SK-N-MC (cell line): ENCODE measurements at regions not wholly inside any gene's neighbourhood (a gene's known extent, or its start where the extent isn't known, plus 50 kb on each side); places are given as distances from the start of the nearest gene placed in this dataset.
"Not testable (repeated sequence)": the region's sequence is repeated elsewhere in the genome, so short reads cannot be mapped to it uniquely, and the experiment has no call there.

Experiments
- DNase-seq: peaks from one replicate; pipeline ENCODE4 v3.0.0-alpha.2; 2011; ENCODE audit warnings: low read depth, low spot score
- H3K27ac ChIP-seq: fragments of 200-600 bp; sonication (generic); 2 replicates; pipeline ENCODE4 v1.5.1; 2016; ENCODE audit warnings: mixed run types
- H3K36me3 ChIP-seq: fragments of 200-600 bp; sonication (generic); 2 replicates; pipeline ENCODE4 v1.6.1; 2017; ENCODE audit warnings: antibody characterized with exemption, low read length, mixed read lengths; ENCODE audit not compliant: insufficient read depth
- H3K4me3 ChIP-seq: fragments of 200-600 bp; sonication (generic); 2 replicates; pipeline ENCODE4 v1.5.1; 2016
- H3K9ac ChIP-seq: fragments of 200-600 bp; sonication (generic); 2 replicates; pipeline ENCODE4 v1.8.0; 2017; ENCODE audit warnings: mixed run types, mixed read lengths; ENCODE audit not compliant: insufficient read length
- H3K9me3 ChIP-seq: fragments of 200-600 bp; sonication (generic); 2 replicates; pipeline ENCODE4 v1.6.1; 2017; ENCODE audit warnings: low read depth, mild to moderate bottlenecking, antibody characterized with exemption, low read length, moderate library complexity, mixed read lengths
- EZH2 ChIP-seq: fragments of 200-600 bp; sonication (generic); IDR thresholded peaks from one replicate; pipeline ENCODE4 v1.6.1; 2017; ENCODE audit warnings: antibody characterized with exemption
- FOXP2 ChIP-seq: optimal IDR thresholded peaks from 2 replicates; pipeline ENCODE3; 2011; ENCODE audit warnings: mild to moderate bottlenecking, moderate library complexity; ENCODE audit not compliant: insufficient read depth; ENCODE audit errors: extremely low read length, control extremely low read depth
- POLR2AphosphoS5 ChIP-seq: IDR thresholded peaks from 2 replicates; pipeline ENCODE4 v1.6.1; 2012; ENCODE audit warnings: mild to moderate bottlenecking, low read depth, low read length, borderline replicate concordance

GRCh38 chr6:14472986-14473337 lies 355.4 kb downstream of the CD83 start:
- H3K4me3 ChIP-seq: no peak overlapping the region
- no peak for DNase-seq
- no peak overlapping the region for H3K9ac ChIP-seq
- no peaks in the 10 kb centered on the region for H3K36me3 ChIP-seq
- no peak overlapping the region for H3K27ac ChIP-seq
- H3K9me3 ChIP-seq: no peaks in the 10 kb centered on the region
- no peak for TF ChIP-seq FOXP2
- no peak for TF ChIP-seq EZH2
- TF ChIP-seq POLR2AphosphoS5: no peak

DNA sequence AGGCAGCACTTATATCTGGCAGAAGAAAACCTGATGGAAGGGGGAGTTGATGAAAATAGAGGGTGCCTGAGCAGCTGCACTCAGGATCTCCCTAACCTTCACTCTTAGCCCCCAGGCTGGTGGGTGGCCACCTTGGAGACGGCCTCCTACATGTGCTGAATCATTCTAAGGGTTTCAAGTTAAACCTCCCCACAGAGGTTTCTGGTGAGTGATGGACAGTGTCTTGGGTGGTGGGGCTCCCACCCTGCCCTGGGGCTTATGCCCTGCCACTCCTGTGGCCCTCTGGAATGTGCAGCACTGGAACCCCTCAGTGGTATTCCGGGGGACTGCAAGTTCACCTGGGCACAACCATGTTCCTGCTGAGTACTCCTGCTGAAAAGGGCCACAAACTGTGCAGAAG lies 357.2 kb downstream of the CD83 start:
- H3K27ac ChIP-seq: no peak overlapping the region
- no peak overlapping the region for H3K9ac ChIP-seq

GRCh38 chr6:14475306-14475705 lies 357.7 kb downstream of the CD83 start:
- H3K36me3 ChIP-seq: no peaks in the 10 kb centered on the region
- no peak overlapping the region for H3K9ac ChIP-seq
- H3K4me3 ChIP-seq: no peak overlapping the region
- no peak overlapping the region for H3K27ac ChIP-seq
- no peak for TF ChIP-seq POLR2AphosphoS5
- no peak for TF ChIP-seq EZH2
- TF ChIP-seq FOXP2: no peak
- no peaks in the 10 kb centered on the region for H3K9me3 ChIP-seq
- DNase-seq: no peak

More for the DNA sequence above, 357.2 kb downstream of the CD83 start:
- no peak for TF ChIP-seq POLR2AphosphoS5
- no peak for TF ChIP-seq EZH2
- TF ChIP-seq FOXP2: no peak
- H3K36me3 ChIP-seq: no peaks in the 10 kb centered on the region
- no peaks in the 10 kb centered on the region for H3K9me3 ChIP-seq
- DNase-seq: no peak
- no peak overlapping the region for H3K4me3 ChIP-seq

DNA sequence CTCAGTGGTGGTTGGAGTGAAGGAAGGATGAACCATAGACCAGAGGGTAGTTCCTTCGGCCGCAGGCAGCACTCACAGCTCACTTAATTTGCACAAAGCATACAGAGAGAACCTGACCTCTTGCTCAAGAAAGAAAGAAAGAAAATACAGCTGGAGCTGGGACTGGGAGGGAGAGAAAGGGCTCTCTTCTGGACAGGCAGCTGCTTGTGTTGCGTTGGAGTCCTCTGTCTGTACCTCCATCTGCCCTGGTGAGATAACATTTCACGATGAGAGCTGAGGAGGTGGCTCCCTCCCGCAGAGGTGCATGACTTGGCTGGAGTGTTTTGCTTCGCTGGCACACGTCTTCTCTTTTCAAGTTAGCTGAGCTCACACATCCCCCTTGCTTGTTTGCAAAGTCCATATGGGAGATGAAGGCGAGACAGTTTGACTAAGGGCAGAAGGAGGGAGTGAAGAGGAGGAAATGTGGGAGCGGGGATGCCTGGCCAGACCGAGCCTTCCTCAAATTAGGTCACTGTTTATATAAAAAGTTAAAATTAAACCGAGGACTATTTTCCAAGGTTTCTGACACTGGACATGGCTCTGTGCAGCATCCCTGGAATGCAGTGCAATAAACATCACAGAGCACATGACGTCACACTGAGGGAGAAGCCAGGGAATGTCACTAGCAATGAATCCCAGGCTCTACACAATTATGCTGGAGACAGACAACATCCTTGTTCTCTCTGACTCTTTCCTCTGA lies 359.4 kb downstream of the CD83 start:
- DNase-seq: no peak
- TF ChIP-seq EZH2: no peak
- TF ChIP-seq POLR2AphosphoS5: no peak
- TF ChIP-seq FOXP2: no peak
- no peak overlapping the region for H3K27ac ChIP-seq
- H3K9me3 ChIP-seq: no peaks in the 10 kb centered on the region
- H3K36me3 ChIP-seq: no peaks in the 10 kb centered on the region
- no peak overlapping the region for H3K9ac ChIP-seq
- no peak overlapping the region for H3K4me3 ChIP-seq

GRCh38 chr6:14477559-14477958 lies 360.0 kb downstream of the CD83 start:
- DNase-seq: no peak
- H3K4me3 ChIP-seq: no peak overlapping the region
- no peak overlapping the region for H3K9ac ChIP-seq
- no peaks in the 10 kb centered on the region for H3K36me3 ChIP-seq
- H3K9me3 ChIP-seq: no peaks in the 10 kb centered on the region
- H3K27ac ChIP-seq: no peak overlapping the region
- TF ChIP-seq EZH2: no peak
- TF ChIP-seq POLR2AphosphoS5: no peak
- no peak for TF ChIP-seq FOXP2

- Histone ChIP-seq H3K9me3 (no peaks in the 10 kb centered on the region), H3K4me3 (no peak overlapping the region), H3K9ac (no peak overlapping the region), H3K36me3 (no peaks in the 10 kb centered on the region), H3K27ac (no peak overlapping the region)
- DNase-seq: no peak
- TF ChIP-seq POLR2AphosphoS5 (no peak), FOXP2 (no peak), EZH2 (no peak)
Observed at GRCh38 chr6:14478381-14479225, 361.0 kb downstream of the CD83 start.

GRCh38 chr6:14481946-14482345 lies 364.4 kb downstream of the CD83 start:
- H3K9me3 ChIP-seq, DNase-seq, H3K4me3 ChIP-seq: not testable (repeated sequence)

DNA sequence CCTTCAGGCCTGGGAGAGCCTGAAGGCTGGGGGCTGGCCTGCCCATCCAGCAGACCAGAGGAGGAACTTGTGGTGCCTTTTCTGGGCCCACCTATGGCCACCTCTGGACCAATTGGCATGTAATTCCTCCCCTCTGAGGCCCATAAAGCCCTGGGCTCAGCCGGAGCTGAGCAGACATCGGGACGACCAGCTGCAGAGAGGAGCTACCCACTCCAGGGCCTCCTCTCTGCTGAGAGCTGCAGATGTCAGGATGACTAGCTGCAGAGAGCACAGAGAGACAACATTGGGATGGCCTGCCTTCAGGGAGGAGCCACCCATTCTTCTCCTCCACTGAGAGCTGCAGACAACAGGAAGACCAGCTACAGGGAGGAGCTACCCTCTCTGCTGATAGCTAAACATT lies 370.1 kb downstream of the CD83 start:
- Histone ChIP-seq H3K27ac (no peak overlapping the region), H3K9ac (no peak overlapping the region), H3K4me3 (no peak overlapping the region), H3K9me3 (peaks cover 4% of the 10 kb centered on the region; the same call in 1 of the 2 replicates), H3K36me3 (no peaks in the 10 kb centered on the region)
- DNase-seq: no peak
- TF ChIP-seq POLR2AphosphoS5 (no peak), FOXP2 (no peak), EZH2 (no peak)

More at GRCh38 chr6:14481946-14482345, 364.4 kb downstream of the CD83 start:
- H3K36me3 ChIP-seq, H3K27ac ChIP-seq, H3K9ac ChIP-seq: not testable (repeated sequence)
